Stimulated activated CD4-positive, alpha-beta T cell treated with anti-CD3 and anti-CD28 coated beads, Interleukin-15, amount 100 ng/mL, for 48 hours (primary cell): ENCODE measurements at regions not wholly inside any gene's neighbourhood (a gene's known extent, or its start where the extent isn't known, plus 50 kb on each side); places are given as distances from the start of the nearest gene placed in this dataset.

Experiments
- DNase-seq, 2 donors: peaks; one replicate each; pipeline ENCODE4 v3.0.0-alpha.2; 2020; ENCODE audit warnings: low read depth in 2 of 2

GRCh38 chr11:128098781-128099180 lies 488.6 kb downstream of the ETS1 start:
- DNase-seq, result no peak

- DNase-seq, result no peak
These were observed 491.8 kb downstream of the ETS1 start for GRCh38 chr11:128095466-128095981.

GRCh38 chr11:128093689-128094088 lies 493.7 kb downstream of the ETS1 start:
- no peak for DNase-seq

- DNase-seq, result no peak
These were observed 497.4 kb downstream of the ETS1 start for GRCh38 chr11:128089962-128090361.

GRCh38 chr11:128086794-128087193 lies 500.6 kb downstream of the ETS1 start:
- no peak for DNase-seq

GRCh38 chr11:128085276-128085675 lies 502.1 kb downstream of the ETS1 start:
- DNase-seq, result no peak

- no peak for DNase-seq
These were observed 504.8 kb downstream of the ETS1 start for GRCh38 chr11:128082574-128082973.

GRCh38 chr11:128069665-128070064 lies 517.7 kb downstream of the ETS1 start:
- no peak for DNase-seq

- no peak for DNase-seq
These were observed 519.6 kb downstream of the ETS1 start for GRCh38 chr11:128067780-128068179.

- no peak for DNase-seq
These were observed 521.0 kb downstream of the ETS1 start for GRCh38 chr11:128066399-128066798.

- DNase-seq, result no peak
These were observed 526.0 kb downstream of the ETS1 start for GRCh38 chr11:128061281-128061871.

GRCh38 chr11:128058580-128059208 lies 528.7 kb downstream of the ETS1 start:
- DNase-seq, result no peak

- no peak for DNase-seq
These were observed 529.5 kb downstream of the ETS1 start for GRCh38 chr11:128057786-128058395.

GRCh38 chr11:128055576-128056217 lies 531.7 kb downstream of the ETS1 start:
- DNase-seq, result no peak

- DNase-seq, result no peak
These were observed 533.1 kb downstream of the ETS1 start for GRCh38 chr11:128053981-128054931.

- no peak for DNase-seq
These were observed 534.3 kb downstream of the ETS1 start for GRCh38 chr11:128052912-128053641.

- DNase-seq, result no peak
These were observed 539.2 kb downstream of the ETS1 start for GRCh38 chr11:128048121-128048520.

- DNase-seq, result no peak
These were observed 540.3 kb downstream of the ETS1 start for GRCh38 chr11:128047026-128047425.

- DNase-seq, result no peak
These were observed 541.1 kb downstream of the ETS1 start for GRCh38 chr11:128046213-128046612.

GRCh38 chr11:128045094-128045725 lies 542.1 kb downstream of the ETS1 start:
- DNase-seq, result no peak
